ENCODE measurements at regions not wholly inside any gene's neighbourhood (a gene's known extent, or its start where the extent isn't known, plus 50 kb on each side); places are given as distances from the start of the nearest gene placed in this dataset.
"Not testable (repeated sequence)": the region's sequence is repeated elsewhere in the genome, so short reads cannot be mapped to it uniquely, and the experiment has no call there.

- ATAC-seq (replicated peaks): no peak
- H3K4me1 Mint-ChIP-seq: peaks cover 58 to 81% of the 10 kb centered on the region in 2 donors
- H3K27ac Mint-ChIP-seq: no peak overlapping the region
- H3K4me3 Mint-ChIP-seq: no peak overlapping the region
- no peaks in the 10 kb centered on the region for H3K27me3 Mint-ChIP-seq
- H3K36me3 Mint-ChIP-seq: peaks cover 5 to 7% of the 10 kb centered on the region in 2 donors
- no peak for DNase-seq
- H3K9me3 Mint-ChIP-seq: no peaks in the 10 kb centered on the region
Observed at GRCh38 chr22:25388415-25388814, 169.0 kb downstream of the CRYBB2 start.

DNA sequence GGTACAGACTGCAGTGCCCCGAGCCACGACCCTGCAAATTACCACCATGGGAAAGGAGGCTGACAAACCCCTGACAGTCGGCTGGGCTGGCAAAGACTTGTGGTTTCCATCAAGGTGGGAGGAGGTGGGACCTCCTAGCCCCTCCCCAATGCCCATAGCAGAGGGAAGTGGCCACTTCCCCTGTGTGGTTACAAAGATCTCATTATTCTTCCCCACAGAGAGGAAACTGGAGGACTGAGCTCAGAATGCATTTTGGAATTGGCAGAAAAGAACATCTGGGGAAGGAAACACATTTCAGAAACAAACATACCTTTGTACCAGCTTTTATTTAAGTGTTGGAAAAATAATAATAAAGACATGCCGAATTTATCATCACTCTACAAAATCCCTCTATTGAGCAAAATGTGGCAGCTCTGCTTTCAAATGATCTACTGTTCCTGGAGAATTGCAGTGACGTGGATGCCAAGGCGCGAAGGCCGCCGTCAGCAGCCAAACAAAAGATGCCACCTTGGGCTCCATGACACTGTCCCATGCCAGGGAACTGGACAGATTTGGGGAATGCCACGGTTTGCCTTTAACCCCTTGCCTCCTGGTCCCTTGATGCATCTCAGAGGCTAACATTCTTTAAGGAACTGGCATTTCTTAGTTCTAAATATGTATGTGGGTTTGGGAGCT is 169.6 kb downstream of the CRYBB2 start:
- DNase-seq (no peak), ATAC-seq (replicated peaks) (peak; percentile 67 to 76)
- Mint-ChIP-seq H3K4me1 (peaks cover 58 to 81% of the 10 kb centered on the region in 2 donors), H3K27me3 (no peaks in the 10 kb centered on the region), H3K27ac (no peak overlapping the region), H3K4me3 (peak overlapping the region in 1 of 2 donors; percentile 28), H3K36me3 (peaks cover 5 to 7% of the 10 kb centered on the region in 2 donors), H3K9me3 (no peaks in the 10 kb centered on the region)

DNA sequence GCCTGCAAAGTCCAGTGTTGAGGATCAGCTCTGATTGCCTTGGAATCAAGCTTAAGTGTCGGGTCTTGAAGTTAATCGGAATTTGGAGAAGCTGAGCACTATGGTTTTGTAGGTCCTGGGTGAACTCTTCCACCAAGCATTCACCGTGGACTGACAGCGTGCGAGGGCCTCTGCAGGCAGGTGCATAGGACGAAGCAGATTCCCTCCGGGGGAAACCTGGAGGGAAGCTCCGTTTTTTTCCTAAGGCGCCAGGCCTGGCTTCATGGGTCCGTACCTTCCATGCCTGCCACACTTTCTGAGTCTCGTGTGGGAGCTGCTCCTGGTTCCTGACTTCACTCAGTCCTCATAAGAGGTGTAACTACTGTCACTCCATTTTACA is 170.1 kb downstream of the CRYBB2 start:
- no peaks in the 10 kb centered on the region for H3K27me3 Mint-ChIP-seq
- H3K9me3 Mint-ChIP-seq: no peaks in the 10 kb centered on the region
- H3K36me3 Mint-ChIP-seq: peaks cover 5 to 7% of the 10 kb centered on the region in 2 donors
- no peak overlapping the region for H3K27ac Mint-ChIP-seq
- DNase-seq (no peak), ATAC-seq (replicated peaks) (no peak)
- peaks cover 58 to 80% of the 10 kb centered on the region in 2 donors for H3K4me1 Mint-ChIP-seq
- peak overlapping the region in 1 of 2 donors; percentile 25 for H3K4me3 Mint-ChIP-seq

GRCh38 chr22:25390297-25391240 is 171.1 kb downstream of the CRYBB2 start:
- Mint-ChIP-seq H3K27me3 (no peaks in the 10 kb centered on the region), H3K4me1 (peaks cover 63 to 86% of the 10 kb centered on the region in 2 donors), H3K27ac (no peak overlapping the region), H3K4me3 (no peak overlapping the region), H3K36me3 (peaks cover 5 to 10% of the 10 kb centered on the region in 2 donors), H3K9me3 (no peaks in the 10 kb centered on the region)
- DNase-seq: no peak
- ATAC-seq (replicated peaks): no peak

DNA sequence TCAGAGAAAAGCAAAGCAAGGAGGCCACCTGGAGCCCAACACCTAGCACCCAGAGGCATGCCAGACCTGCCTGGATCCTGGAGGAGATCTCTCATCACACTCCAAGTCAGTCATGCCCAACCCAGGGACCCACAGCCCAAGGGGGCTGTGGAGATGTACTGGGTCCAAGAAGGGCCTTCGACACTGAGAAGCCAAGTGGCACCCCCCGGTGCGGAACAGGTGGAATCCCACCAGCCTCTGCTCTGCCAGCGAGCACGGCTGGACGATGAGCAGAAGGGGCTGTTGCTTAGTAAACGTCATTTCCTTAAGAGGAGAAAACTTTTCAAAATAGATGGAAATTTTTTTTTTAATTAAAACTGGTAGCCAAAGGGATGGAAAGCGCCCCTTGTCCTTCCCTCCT is 171.9 kb upstream of the GRK3 start:
- ATAC-seq (replicated peaks): no peak
- Mint-ChIP-seq H3K27me3 (no peaks in the 10 kb centered on the region), H3K9me3 (peaks cover 0 to 2% of the 10 kb centered on the region in 2 donors), H3K27ac (no peak overlapping the region), H3K4me3 (no peak overlapping the region), H3K36me3 (peaks cover 10 to 14% of the 10 kb centered on the region in 2 donors), H3K4me1 (peaks cover 51 to 84% of the 10 kb centered on the region in 2 donors)
- no peak for DNase-seq

DNA sequence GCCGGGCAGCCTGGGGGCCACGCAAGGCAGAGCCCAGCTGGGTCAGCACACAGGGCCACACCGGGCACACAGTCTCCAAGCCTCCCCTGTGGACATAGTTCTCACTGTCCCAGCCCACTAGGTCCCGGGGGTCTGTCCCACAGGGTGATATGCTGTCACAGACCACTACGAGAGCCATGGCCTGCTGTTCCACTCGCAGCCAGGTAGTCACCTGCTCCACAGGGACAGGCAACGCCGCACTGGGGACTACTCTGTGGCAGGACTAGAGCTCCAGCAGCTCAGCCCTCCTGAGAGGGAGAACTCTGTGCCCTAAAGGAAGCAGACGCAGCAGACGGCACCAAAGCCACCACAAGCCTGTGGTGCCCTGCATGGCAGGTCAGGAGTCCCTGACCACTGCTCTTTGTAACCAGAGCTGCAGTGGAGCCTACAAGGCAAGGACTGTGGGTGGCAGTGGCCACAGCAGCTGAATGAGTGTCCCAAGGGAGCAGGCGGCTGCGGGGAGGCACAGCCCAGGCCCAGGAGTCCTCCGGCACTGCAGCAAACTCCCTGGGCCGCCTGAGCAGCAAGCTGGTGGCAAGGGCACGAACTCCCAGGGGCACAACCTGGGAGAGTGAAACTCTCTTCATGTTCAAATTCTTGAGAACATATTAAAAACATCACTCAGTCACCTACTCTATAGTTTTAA is 171.2 kb upstream of the GRK3 start:
- Mint-ChIP-seq H3K4me3 (peak overlapping the region in 1 of 2 donors; percentile 35), H3K27me3 (no peaks in the 10 kb centered on the region), H3K9me3 (peaks cover 0 to 2% of the 10 kb centered on the region in 2 donors), H3K27ac (no peak overlapping the region), H3K4me1 (peaks cover 51 to 87% of the 10 kb centered on the region in 2 donors), H3K36me3 (peaks cover 10 to 13% of the 10 kb centered on the region in 2 donors)
- ATAC-seq (replicated peaks): peak; percentile 61 to 69
- DNase-seq: peak; percentile 14

GRCh38 chr22:25395468-25395867 is 169.0 kb upstream of the GRK3 start:
- H3K27me3 Mint-ChIP-seq: no peaks in the 10 kb centered on the region
- no peak for ATAC-seq (replicated peaks)
- peaks cover 44 to 89% of the 10 kb centered on the region in 2 donors for H3K4me1 Mint-ChIP-seq
- H3K4me3 Mint-ChIP-seq: no peak overlapping the region
- peaks cover 0 to 2% of the 10 kb centered on the region in 2 donors for H3K9me3 Mint-ChIP-seq
- peak overlapping the region; percentile 42 for H3K27ac Mint-ChIP-seq
- no peak for DNase-seq
- peaks cover 8 to 14% of the 10 kb centered on the region in 2 donors for H3K36me3 Mint-ChIP-seq

DNA sequence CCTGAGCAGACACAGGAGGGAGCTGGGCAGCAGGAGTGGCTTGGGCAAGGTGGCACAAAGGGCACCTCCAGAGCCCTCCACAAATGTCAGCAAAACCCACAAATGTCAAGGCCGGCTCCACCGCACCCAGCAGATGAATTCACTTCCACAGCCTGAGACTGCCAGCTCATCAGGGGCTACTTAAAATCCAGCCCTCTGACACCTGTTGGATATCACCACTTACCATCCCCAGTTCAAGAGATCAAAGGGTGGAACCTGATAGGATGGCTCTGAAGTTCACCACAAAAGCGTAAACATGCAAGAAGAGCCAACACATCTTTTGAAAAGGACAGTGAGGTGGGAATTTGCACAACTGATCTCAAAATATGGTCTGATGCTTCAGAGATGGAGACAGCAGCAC is 168.6 kb upstream of the GRK3 start:
- H3K4me1 Mint-ChIP-seq: peaks cover 43 to 89% of the 10 kb centered on the region in 2 donors
- H3K27ac Mint-ChIP-seq: peak overlapping the region; percentile 42
- DNase-seq (no peak), ATAC-seq (replicated peaks) (peak in 1 of 2 donors; percentile 33)
- H3K27me3 Mint-ChIP-seq: no peaks in the 10 kb centered on the region
- H3K4me3 Mint-ChIP-seq: peak overlapping the region in 1 of 2 donors; percentile 2
- H3K9me3 Mint-ChIP-seq: peaks cover 0 to 2% of the 10 kb centered on the region in 2 donors
- H3K36me3 Mint-ChIP-seq: peaks cover 8 to 14% of the 10 kb centered on the region in 2 donors

DNA sequence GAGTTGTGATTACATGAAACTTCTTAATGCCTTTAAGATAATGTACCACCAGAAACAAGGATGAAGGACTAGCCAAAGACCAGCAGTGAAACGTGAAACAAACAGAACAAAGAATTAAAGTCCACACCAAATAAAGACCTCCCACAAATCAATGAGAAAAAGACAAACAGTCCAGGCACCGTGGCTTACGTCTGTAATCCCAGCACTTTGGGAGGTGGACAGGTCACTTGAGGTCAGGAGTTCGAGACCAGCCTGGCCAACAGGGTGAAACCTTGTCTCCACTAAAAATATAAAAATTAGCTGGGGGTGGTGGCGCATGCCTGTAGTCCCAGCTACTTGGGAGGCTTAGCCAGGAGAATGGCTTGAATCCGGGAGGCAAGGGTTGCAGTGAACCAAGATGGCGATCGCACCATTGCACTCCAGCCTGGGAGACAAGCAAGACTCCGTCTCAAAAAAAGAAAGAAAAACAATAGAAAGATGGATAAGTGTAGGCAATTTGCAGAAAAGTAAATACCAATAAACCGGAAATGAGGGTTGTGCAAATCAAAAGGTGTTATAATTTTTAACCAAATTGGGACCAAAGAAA is 167.8 kb upstream of the GRK3 start:
- H3K27me3 Mint-ChIP-seq: no peaks in the 10 kb centered on the region
- H3K9me3 Mint-ChIP-seq: peaks cover 0 to 2% of the 10 kb centered on the region in 2 donors
- H3K4me3 Mint-ChIP-seq: no peak overlapping the region
- no peak overlapping the region for H3K27ac Mint-ChIP-seq
- DNase-seq (no peak), ATAC-seq (replicated peaks) (no peak)
- H3K36me3 Mint-ChIP-seq: peaks cover 8 to 14% of the 10 kb centered on the region in 2 donors
- peaks cover 47 to 94% of the 10 kb centered on the region in 2 donors for H3K4me1 Mint-ChIP-seq

GRCh38 chr22:25397616-25398015 is 166.9 kb upstream of the GRK3 start:
- peaks cover 48 to 95% of the 10 kb centered on the region in 2 donors for H3K4me1 Mint-ChIP-seq
- peaks cover 0 to 2% of the 10 kb centered on the region in 2 donors for H3K9me3 Mint-ChIP-seq
- H3K36me3 Mint-ChIP-seq: peaks cover 7 to 14% of the 10 kb centered on the region in 2 donors
- H3K27me3 Mint-ChIP-seq: no peaks in the 10 kb centered on the region
- H3K4me3 Mint-ChIP-seq: no peak overlapping the region
- H3K27ac Mint-ChIP-seq: no peak overlapping the region
- no peak for DNase-seq
- no peak for ATAC-seq (replicated peaks)

GRCh38 chr22:25398591-25399062 is 165.8 kb upstream of the GRK3 start:
- peaks cover 7 to 16% of the 10 kb centered on the region in 2 donors for H3K36me3 Mint-ChIP-seq
- peak; percentile 93 to 94 for ATAC-seq (replicated peaks)
- H3K27me3 Mint-ChIP-seq, H3K9me3 Mint-ChIP-seq: not testable (repeated sequence)
- peak; percentile 63 for DNase-seq
- H3K4me1 Mint-ChIP-seq: peaks cover 50 to 95% of the 10 kb centered on the region in 2 donors
- H3K4me3 Mint-ChIP-seq: peak overlapping the region in 1 of 2 donors; percentile 28
- peak overlapping the region; percentile 59 for H3K27ac Mint-ChIP-seq

DNA sequence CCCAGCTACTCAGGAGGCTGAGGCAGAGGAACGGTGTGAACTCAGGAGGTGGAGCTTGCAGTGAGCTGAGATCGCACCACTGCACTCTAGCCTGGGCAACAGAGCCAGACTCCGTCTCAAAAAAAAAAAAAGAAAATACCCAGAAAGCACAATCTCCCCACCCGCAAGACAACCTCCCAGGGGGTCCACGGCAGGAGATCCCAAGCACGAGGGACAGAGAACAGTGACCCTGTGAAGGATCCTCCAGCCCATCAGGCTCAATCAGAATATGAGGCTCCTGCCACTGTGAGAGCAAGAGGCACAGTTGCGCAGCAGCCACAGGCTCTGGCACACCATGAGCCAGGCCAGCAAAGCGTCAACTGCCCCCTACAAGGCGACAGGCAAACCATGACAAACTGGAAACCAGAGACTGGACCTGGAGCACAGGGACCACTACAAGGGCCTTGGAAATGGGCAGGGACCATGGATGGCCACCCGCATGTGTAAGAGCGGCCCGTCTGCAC is 164.8 kb upstream of the GRK3 start:
- ATAC-seq (replicated peaks): no peak
- Mint-ChIP-seq H3K36me3 (peaks cover 7 to 19% of the 10 kb centered on the region in 2 donors), H3K4me3 (peak overlapping the region in 1 of 2 donors; percentile 44), H3K27ac (no peak overlapping the region), H3K4me1 (peaks cover 51 to 93% of the 10 kb centered on the region in 2 donors), H3K9me3 (peaks cover 0 to 2% of the 10 kb centered on the region in 2 donors), H3K27me3 (no peaks in the 10 kb centered on the region)
- DNase-seq: no peak

GRCh38 chr22:25402160-25402500 is 162.3 kb upstream of the GRK3 start:
- peak overlapping the region; percentile 44 to 93 for H3K4me3 Mint-ChIP-seq
- no peaks in the 10 kb centered on the region for H3K27me3 Mint-ChIP-seq
- peaks cover 45 to 77% of the 10 kb centered on the region in 2 donors for H3K4me1 Mint-ChIP-seq
- H3K9me3 Mint-ChIP-seq: no peaks in the 10 kb centered on the region
- DNase-seq (no peak), ATAC-seq (replicated peaks) (no peak)
- H3K36me3 Mint-ChIP-seq: peaks cover 0 to 9% of the 10 kb centered on the region in 2 donors
- H3K27ac Mint-ChIP-seq: no peak overlapping the region

All from stimulated activated naive B cell treated with anti-CD40 and anti-IgM and Interleukin-4, amounts not matched to agents 10 μg/mL and 1 μg/mL and 100 μg/mL, for 72 hours (primary cell).